ENCODE measurements at regions not wholly inside any gene's neighbourhood (a gene's known extent, or its start where the extent isn't known, plus 50 kb on each side); places are given as distances from the start of the nearest gene placed in this dataset.

GRCh38 chr3:31290046-31290445, 242.7 kb upstream of the STT3B start:
- no peak for ATAC-seq (ENCODE audit: low FRiP score in 2 of 2)
- Histone ChIP-seq H3K9me3 (no peaks in the 10 kb centered on the region), H3K4me1 (peaks cover 0 to 9% (median 0%) of the 10 kb centered on the region in 4 donors), H3K27ac (no peak overlapping the region), H3K27me3 (no peaks in the 10 kb centered on the region), H3K4me3 (no peak overlapping the region), H3K36me3 (no peaks in the 10 kb centered on the region)
- TF ChIP-seq EP300 (IDR thresholded peaks at IDR 0.05) (no peak), POLR2AphosphoS5 (IDR thresholded peaks at IDR 0.05) (no peak), POLR2A (IDR thresholded peaks at IDR 0.05) (no peak)
- TF ChIP-seq, protein P1, sequence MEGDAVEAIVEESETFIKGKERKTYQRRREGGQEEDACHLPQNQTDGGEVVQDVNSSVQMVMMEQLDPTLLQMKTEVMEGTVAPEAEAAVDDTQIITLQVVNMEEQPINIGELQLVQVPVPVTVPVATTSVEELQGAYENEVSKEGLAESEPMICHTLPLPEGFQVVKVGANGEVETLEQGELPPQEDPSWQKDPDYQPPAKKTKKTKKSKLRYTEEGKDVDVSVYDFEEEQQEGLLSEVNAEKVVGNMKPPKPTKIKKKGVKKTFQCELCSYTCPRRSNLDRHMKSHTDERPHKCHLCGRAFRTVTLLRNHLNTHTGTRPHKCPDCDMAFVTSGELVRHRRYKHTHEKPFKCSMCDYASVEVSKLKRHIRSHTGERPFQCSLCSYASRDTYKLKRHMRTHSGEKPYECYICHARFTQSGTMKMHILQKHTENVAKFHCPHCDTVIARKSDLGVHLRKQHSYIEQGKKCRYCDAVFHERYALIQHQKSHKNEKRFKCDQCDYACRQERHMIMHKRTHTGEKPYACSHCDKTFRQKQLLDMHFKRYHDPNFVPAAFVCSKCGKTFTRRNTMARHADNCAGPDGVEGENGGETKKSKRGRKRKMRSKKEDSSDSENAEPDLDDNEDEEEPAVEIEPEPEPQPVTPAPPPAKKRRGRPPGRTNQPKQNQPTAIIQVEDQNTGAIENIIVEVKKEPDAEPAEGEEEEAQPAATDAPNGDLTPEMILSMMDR (IDR thresholded peaks at IDR 0.05): no peak
- WGBS, 2 donors: 85 to 96% methylated on average over 5 of the region's 5 CpGs
- DNase-seq: no peak

DNA sequence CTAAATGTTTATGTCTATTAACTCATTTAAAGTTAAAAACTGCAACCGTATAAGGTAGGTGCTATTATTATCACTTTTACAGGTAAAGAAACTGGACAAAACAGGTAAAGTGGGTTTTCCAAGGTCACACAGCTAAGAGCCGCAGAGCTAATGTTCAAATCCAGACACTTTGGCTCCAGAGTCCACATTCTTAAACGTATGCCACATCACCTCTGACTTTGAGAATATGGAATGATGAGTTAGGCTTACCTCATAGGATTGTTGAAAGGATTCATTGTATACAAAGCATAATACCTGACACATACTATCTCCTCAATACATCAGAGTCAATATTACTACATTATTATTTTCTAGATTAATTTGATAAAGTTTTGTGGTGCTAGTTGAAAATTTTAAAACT, 240.9 kb upstream of the STT3B start:
- DNase-seq (no peak), ATAC-seq (ENCODE audit: low FRiP score in 2 of 2) (no peak)
- H3K27ac ChIP-seq: no peak overlapping the region
- no peaks in the 10 kb centered on the region for H3K36me3 ChIP-seq
- H3K27me3 ChIP-seq: no peaks in the 10 kb centered on the region
- peaks cover 0 to 9% (median 0%) of the 10 kb centered on the region in 4 donors for H3K4me1 ChIP-seq
- H3K9me3 ChIP-seq: no peaks in the 10 kb centered on the region
- 95 to 96% methylated on average over 3 of the region's 3 CpGs for WGBS, 2 donors
- TF ChIP-seq EP300 (IDR thresholded peaks at IDR 0.05) (no peak), POLR2AphosphoS5 (IDR thresholded peaks at IDR 0.05) (no peak), POLR2A (IDR thresholded peaks at IDR 0.05) (no peak)
- TF ChIP-seq, protein P1 (IDR thresholded peaks at IDR 0.05): no peak
- no peak overlapping the region for H3K4me3 ChIP-seq

- ATAC-seq (ENCODE audit: low FRiP score in 2 of 2): peak in 1 of 2 donors; percentile 28
- 76 to 79% methylated on average over 5 of the region's 5 CpGs for WGBS, 2 donors
Observed at GRCh38 chr3:31294430-31295149, 238.1 kb upstream of the STT3B start.

GRCh38 chr3:31295150-31295765, 237.5 kb upstream of the STT3B start:
- 70 to 73% methylated on average over 7 of the region's 7 CpGs for WGBS, 2 donors
- no peaks in the 10 kb centered on the region for H3K27me3 ChIP-seq
- H3K9me3 ChIP-seq: no peaks in the 10 kb centered on the region
- no peak overlapping the region for H3K27ac ChIP-seq
- peaks cover 0 to 2% (median 0%) of the 10 kb centered on the region in 4 donors for H3K4me1 ChIP-seq
- no peaks in the 10 kb centered on the region for H3K36me3 ChIP-seq
- no peak overlapping the region for H3K4me3 ChIP-seq
- TF ChIP-seq EP300 (IDR thresholded peaks at IDR 0.05) (no peak), POLR2AphosphoS5 (IDR thresholded peaks at IDR 0.05) (no peak), POLR2A (IDR thresholded peaks at IDR 0.05) (no peak)
- TF ChIP-seq, protein P1 (IDR thresholded peaks at IDR 0.05): no peak
- ATAC-seq (ENCODE audit: low FRiP score in 2 of 2) (no peak), DNase-seq (no peak)

More at GRCh38 chr3:31294430-31295149, 238.1 kb upstream of the STT3B start:
- Histone ChIP-seq H3K27me3 (no peaks in the 10 kb centered on the region), H3K36me3 (no peaks in the 10 kb centered on the region), H3K4me3 (no peak overlapping the region), H3K27ac (no peak overlapping the region), H3K4me1 (no peaks in the 10 kb centered on the region), H3K9me3 (no peaks in the 10 kb centered on the region)
- TF ChIP-seq POLR2AphosphoS5 (IDR thresholded peaks at IDR 0.05) (no peak), POLR2A (IDR thresholded peaks at IDR 0.05) (no peak), EP300 (IDR thresholded peaks at IDR 0.05) (no peak)
- TF ChIP-seq, protein P1 (IDR thresholded peaks at IDR 0.05): no peak
- no peak for DNase-seq
